GM12878 (cell line): ENCODE measurements at regions not wholly inside any gene's neighbourhood (a gene's known extent, or its start where the extent isn't known, plus 50 kb on each side); places are given as distances from the start of the nearest gene placed in this dataset.

Source experiments
- CEBPB ChIP-seq, 2 experiments: fragments of 150-350 bp in 1 of 2; IDR thresholded peaks; 2 replicates each; pipeline ENCODE4 v1.6.1; 2012 to 2014; ENCODE audit warnings: low read depth in 2 of 2, low read length in 2 of 2, borderline replicate concordance in 1 of 2, inconsistent platforms in 1 of 2
- EP300 ChIP-seq, 2 experiments: fragments of 150-350 bp in 1 of 2; IDR thresholded peaks; 2 replicates each; pipeline ENCODE4 v1.6.1; 2011 to 2012; ENCODE audit warnings: low read depth in 2 of 2, low read length in 2 of 2, borderline replicate concordance in 1 of 2, improper control_type of control experiment in 1 of 2, inconsistent platforms in 1 of 2; ENCODE audit not compliant: control insufficient read depth in 1 of 2
- EZH2 ChIP-seq: IDR thresholded peaks from 2 replicates; pipeline ENCODE4 v1.6.1; 2012; ENCODE audit warnings: low read depth, mild to moderate bottlenecking, control low read depth, inconsistent platforms, low read length, borderline replicate concordance; ENCODE audit not compliant: control insufficient read depth
- MYC ChIP-seq: IDR thresholded peaks from 2 replicates; pipeline ENCODE4 v1.6.1; 2011; ENCODE audit warnings: mild to moderate bottlenecking, low read length, moderate library complexity, inconsistent platforms; ENCODE audit not compliant: insufficient read depth, insufficient replicate concordance, insufficient read length, severe bottlenecking
- SREBF2 ChIP-seq: IDR thresholded peaks from 2 replicates; pipeline ENCODE4 v1.6.1; 2012; ENCODE audit warnings: mild to moderate bottlenecking, low read length
- YBX1 ChIP-seq: fragments of 450-650 bp; IDR thresholded peaks from 2 replicates; pipeline ENCODE4 v1.6.1; 2016; ENCODE audit warnings: antibody characterized with exemption

DNA sequence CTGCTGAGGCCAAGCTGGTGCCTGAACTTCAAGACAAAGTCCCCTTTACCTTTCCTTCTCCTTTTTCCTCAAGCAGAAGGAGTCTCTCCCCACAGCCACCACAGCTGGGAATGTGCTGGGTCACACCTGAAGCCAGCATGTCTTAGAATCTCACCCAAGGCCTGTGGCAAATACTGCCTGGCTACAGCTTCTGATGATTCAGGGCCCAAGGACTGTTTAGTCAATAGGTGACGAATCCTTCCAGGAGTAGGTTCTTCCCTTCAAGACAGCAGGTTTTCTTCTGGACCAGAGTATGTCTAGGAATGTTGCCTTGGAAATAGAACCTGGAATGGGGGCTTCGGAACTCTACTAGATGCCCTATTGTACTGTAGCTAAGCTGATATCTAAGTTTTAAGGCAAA lies 374.6 kb downstream of the KIF20B start:
- TF ChIP-seq EZH2 (no peak), CEBPB (IDR thresholded peaks at IDR 0.05; ENCODE audit: borderline replicate concordance in 1 of 2, low read depth in 2 of 2, low read length in 2 of 2) (no peak), SREBF2 (no peak), MYC (no peak), YBX1 (no peak), EP300 (IDR thresholded peaks at IDR 0.05; ENCODE audit: borderline replicate concordance in 1 of 2, control insufficient read depth in 1 of 2, low read depth in 2 of 2, low read length in 2 of 2) (no peak)
